Cerebellar nuclear complex (tissue), 1 donor: ENCODE measurements at regions not wholly inside any gene's neighbourhood (a gene's known extent, or its start where the extent isn't known, plus 50 kb on each side); places are given as distances from the start of the nearest gene placed in this dataset.

ENCODE experiments used
- DNase-seq, 2 experiments: peaks; one replicate each; lab custom pipeline; 2025; lab: John Stamatoyannopoulos, UW

- no peak for DNase-seq
These were observed 118.2 kb downstream of the HSD17B3 start for GRCh38 chr9:96183751-96184150.

- DNase-seq: no peak
These were observed 123.8 kb downstream of the HSD17B3 start for GRCh38 chr9:96178153-96178552.

GRCh38 chr9:96177719-96178028 lies 124.3 kb downstream of the HSD17B3 start:
- DNase-seq: no peak

- no peak for DNase-seq
These were observed 124.8 kb downstream of the HSD17B3 start for GRCh38 chr9:96177005-96177718.

GRCh38 chr9:96175796-96176195 lies 126.2 kb downstream of the HSD17B3 start:
- DNase-seq: no peak

GRCh38 chr9:96175001-96175400 lies 127.0 kb downstream of the HSD17B3 start:
- DNase-seq: no peak

- DNase-seq: no peak
These were observed 127.6 kb downstream of the HSD17B3 start for GRCh38 chr9:96174371-96174770.

GRCh38 chr9:96173640-96174039 lies 128.3 kb downstream of the HSD17B3 start:
- DNase-seq: no peak

- DNase-seq: no peak
These were observed 129.2 kb downstream of the HSD17B3 start for GRCh38 chr9:96172797-96173196.

GRCh38 chr9:96171728-96172127 lies 130.2 kb downstream of the HSD17B3 start:
- DNase-seq: no peak

- DNase-seq: no peak
These were observed 132.1 kb downstream of the HSD17B3 start for GRCh38 chr9:96169901-96170300.

GRCh38 chr9:96169484-96169883 lies 132.5 kb downstream of the HSD17B3 start:
- DNase-seq: no peak

GRCh38 chr9:96168882-96169281 lies 133.1 kb downstream of the HSD17B3 start:
- no peak for DNase-seq

GRCh38 chr9:96167011-96167410 lies 135.0 kb downstream of the HSD17B3 start:
- no peak for DNase-seq

- DNase-seq: no peak
These were observed 137.7 kb downstream of the HSD17B3 start for GRCh38 chr9:96164268-96164683.

GRCh38 chr9:96163712-96164111 lies 138.3 kb downstream of the HSD17B3 start:
- DNase-seq: no peak

GRCh38 chr9:96163161-96163560 lies 138.8 kb downstream of the HSD17B3 start:
- DNase-seq: no peak

GRCh38 chr9:96161819-96162218 lies 140.2 kb downstream of the HSD17B3 start:
- DNase-seq: no peak

- no peak for DNase-seq
These were observed 141.1 kb downstream of the HSD17B3 start for GRCh38 chr9:96160866-96161265.

- DNase-seq: no peak
These were observed 141.8 kb downstream of the HSD17B3 start for GRCh38 chr9:96160168-96160567.

GRCh38 chr9:96159596-96159995 lies 142.4 kb downstream of the HSD17B3 start:
- no peak for DNase-seq

GRCh38 chr9:96158909-96159575 lies 142.9 kb downstream of the HSD17B3 start:
- no peak for DNase-seq

GRCh38 chr9:96158147-96158546 lies 143.8 kb downstream of the HSD17B3 start:
- no peak for DNase-seq

GRCh38 chr9:96157675-96158074 lies 144.3 kb downstream of the HSD17B3 start:
- no peak for DNase-seq
